NCI-H748 (cell line): ENCODE measurements at regions not wholly inside any gene's neighbourhood (a gene's known extent, or its start where the extent isn't known, plus 50 kb on each side); places are given as distances from the start of the nearest gene placed in this dataset.

Source experiments
- DNase-seq: peaks from one replicate; lab custom pipeline; 2025; ENCODE audit not compliant: unreplicated experiment; lab: John Stamatoyannopoulos, UW

DNA sequence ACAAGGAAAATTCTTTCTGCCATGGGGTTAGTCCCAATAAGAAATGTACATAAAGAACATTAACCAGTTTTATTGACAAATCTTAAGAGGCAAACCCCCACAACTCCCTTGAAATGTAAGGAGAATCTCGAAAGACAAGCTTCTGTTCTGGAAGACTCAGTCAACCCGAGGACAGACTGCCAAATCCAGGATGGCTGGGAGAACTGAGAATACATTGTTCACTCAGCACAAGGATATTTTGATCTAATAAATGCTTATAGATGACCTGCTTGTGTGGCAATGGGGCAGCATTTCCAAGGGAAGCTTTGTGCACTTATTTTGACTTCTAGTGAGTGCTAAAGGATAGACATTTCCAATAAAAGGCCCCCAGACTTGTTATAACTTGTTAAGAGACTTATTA lies 280.4 kb downstream of the DHX15 start:
- no peak for DNase-seq

DNA sequence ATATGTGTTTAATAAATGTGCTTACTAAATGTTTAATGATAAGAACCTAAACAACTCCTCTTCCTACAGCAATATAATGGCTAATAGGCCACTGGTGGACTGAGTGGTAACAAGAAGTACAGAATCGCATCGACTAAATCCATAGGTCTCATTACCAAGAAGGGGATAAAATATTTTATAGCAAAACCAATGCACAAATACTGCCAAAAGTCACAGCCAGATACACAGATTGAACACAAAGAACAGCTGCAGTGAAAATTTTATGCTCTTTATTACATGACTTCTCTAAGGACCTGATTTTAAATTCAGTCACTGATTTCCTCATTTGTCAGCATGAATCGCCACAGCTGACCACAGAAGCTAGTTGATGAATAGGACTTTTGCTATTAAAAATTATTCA lies 285.4 kb downstream of the DHX15 start:
- DNase-seq: no peak

DNA sequence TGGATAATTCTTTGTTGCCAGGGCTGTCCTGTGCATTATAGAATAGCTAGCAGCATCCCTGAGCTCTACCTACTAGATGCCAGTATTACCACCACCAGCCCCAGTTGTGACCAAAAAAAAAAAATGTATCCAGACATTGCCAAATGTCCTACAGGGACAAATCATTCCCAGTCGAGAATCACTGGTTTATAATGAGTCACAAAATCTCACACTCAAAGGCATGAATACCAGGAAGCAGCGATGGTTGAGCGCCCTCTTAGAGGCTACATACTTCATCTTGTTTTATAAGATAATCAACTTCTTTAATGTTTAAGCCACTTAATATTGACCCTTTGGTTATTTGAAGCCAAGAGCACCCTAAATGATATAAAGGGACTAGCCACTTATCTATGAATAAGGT lies 297.3 kb downstream of the DHX15 start:
- DNase-seq: no peak

DNA sequence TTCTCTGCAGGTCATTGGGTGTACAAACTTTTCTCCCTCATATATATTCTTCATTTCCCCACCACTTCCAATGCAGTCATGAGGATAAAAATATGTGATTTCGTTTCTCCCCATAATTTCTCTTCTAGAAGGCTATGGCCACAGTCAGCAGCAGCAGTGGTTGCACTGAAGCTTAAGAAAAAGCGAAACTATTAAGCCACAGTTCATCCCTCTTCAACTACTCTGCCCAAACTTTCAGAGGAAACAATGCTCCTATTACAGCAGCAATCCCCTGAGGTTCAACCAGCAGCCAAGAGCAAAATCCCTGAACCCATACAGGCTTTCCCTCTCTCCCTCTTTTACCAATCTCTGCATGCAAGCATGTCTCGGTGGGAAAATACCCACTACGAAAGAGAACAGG lies 298.6 kb downstream of the DHX15 start:
- DNase-seq: no peak

DNA sequence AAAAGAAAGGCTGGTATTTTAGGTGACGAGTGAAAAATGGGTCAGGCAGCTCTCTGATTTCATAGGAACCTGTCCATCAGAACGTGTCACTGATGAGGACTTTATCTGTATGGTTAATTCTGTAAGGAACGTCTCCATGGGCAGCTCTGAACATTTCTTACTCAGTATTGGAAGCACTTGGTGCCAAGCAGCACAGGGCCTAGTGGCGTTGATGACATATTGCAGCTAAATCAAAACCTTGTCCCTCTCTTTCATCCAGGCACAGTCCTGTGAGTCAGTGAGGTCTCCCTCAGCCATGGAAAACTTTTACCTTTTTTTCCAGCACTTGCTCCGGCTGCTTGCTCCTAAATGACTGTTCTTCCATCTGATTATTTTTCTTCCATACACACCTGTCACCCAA lies 301.9 kb downstream of the DHX15 start:
- no peak for DNase-seq

DNA sequence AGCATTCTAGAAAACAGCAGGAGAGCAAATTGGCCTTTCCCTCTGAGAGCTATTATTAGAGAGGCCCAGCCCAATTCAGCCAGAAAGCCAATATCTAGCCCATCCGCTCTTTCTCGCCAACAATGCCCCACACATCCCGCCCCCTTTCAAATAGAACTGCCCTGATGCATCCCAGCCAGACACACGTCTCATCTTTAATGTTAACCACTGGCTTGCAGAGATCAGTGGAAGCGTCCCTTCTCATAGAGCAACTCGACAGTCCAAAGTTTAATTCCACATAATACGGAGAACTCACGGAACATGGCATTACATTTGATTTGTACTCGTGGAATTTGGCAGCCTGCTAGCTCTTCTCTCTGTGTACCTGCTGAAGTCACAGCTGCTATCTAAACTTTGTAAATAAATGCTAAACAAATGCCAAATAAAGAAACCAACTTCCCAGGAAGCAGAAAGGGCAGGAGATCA lies 304.4 kb downstream of the DHX15 start:
- no peak for DNase-seq

DNA sequence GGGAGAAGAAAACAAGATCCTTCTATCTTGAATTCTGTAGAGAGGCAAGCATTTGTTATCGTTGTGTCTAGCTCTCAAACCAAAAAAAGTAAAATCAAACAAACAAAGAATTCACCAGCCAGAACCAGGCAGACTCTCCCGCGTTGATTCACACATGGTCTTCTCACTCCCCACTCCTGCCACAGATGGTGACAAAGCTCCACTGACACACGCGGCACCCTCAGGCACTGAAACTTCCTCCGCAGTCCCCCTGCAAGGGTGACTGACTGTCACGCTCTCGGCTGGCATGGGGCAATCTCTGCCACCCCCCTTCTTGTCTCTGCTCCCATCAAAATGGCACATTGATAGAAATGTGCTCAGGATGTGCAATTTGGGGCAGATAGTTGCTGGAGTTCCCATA lies 304.9 kb downstream of the DHX15 start:
- no peak for DNase-seq

DNA sequence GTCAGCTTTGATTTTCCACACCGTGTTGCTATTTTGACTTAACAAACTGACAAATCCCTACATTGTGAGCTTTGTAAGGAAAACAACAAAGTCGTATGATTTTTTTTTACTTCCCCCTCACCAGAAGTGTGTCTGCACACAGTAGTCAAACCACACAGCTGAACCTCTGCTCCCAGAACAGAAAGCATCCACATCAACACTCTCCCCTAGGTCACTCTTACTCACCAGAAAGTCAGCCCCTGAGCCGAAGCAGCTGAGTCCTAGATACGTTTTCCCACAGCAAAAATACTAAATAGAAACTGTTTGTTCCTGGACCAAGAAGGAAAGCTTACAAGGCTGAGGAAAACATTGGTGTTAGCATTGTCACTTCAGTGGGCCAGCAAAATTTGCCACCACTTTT lies 305.7 kb downstream of the DHX15 start:
- DNase-seq: no peak

DNA sequence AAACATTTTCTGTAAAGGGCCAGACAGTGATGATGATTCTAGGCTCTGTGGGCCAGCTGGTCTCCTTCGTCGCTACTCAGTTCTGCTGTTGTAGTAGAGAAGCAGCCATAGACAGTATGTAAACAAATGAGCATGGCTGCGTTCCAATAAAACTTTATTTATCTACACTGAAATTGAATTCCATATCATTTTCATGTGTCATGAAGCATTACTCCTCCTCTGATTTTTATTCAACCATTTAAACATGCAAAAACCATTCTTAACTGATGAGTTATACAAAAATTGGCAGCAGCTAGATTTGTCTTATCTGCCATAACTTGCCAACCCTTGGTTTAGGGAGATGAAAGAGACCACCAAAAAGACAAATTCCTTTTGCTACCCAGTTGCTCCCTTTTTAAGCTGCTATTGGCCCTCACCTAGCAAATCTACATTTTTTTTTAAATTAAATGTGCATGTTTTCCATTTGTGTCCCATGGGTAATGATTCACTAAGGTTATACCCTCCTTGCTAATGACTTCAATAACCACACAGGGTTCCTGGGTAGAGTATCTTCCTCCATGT lies 309.9 kb downstream of the DHX15 start:
- DNase-seq: no peak

DNA sequence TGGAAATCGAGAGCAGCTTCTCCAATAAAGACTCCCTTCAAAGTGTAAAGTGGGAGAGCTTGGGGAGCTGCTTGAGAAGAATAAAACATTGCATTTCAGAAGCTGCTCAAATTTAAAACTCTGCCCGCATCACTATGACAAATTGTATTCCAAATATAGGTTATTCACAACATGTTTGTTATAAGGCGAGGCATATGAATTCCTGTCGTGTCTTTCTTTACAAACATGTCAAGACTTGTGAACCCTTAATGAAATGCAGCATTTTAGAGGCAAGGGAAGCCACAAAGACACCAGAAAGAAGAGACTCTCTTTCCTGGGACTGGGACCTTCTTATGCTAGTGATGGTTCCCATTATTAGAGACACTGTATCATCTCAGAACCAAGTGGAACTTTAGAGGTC lies 311.2 kb downstream of the DHX15 start:
- DNase-seq: no peak

DNA sequence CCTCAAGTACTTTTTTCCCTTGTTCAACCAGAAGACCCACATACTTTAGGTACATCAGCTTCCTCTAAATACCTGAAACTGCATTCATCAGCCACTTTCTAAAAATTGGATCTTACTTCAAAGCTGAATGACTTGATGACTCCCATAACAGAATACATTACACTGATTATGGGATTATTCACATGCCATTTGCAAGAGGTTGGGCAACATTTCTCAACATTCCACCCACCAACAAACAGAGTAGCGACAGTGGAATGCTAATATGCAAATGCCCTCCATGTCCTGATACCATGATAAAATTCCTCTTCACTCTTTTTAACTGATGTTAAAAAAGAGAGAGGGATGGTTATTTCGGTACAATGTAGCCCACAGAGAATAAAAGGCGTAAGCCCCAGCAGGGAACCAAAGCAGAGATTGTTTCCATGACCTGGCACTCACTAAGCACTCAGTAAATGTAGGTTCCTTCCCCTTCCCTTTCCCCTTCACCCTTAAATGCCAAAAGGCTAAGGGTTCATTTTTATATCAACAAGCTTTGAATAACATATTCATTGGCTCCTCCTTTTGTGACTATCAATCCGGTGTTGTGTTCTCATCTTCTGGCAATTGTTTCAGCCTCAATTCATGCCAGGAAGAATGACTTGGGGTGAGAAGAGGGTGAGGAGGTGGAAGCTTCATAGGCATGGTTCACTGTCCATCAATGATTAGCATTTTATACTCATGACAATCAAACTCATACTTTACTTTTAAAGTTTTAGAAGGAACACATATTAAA lies 317.2 kb downstream of the DHX15 start:
- no peak for DNase-seq

DNA sequence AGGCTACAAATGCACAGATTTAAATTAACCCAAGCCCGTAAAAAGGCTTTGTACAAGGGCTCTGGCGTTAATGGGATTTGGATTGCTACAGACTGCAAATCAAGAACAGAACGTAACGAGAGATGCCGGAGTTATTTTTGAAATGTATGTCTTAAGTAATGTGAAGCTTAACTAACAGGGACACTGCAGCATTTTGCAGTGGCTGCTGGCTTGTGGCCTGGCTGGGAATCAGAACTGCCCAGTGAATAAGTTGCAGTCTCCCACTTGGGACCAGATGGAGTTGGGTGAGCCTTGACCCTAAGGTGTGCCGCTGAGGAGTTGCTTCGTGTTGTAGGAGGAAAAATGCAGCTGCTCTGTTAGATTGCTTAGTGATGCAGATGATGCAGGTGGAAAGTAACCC lies 318.4 kb downstream of the DHX15 start:
- no peak for DNase-seq

DNA sequence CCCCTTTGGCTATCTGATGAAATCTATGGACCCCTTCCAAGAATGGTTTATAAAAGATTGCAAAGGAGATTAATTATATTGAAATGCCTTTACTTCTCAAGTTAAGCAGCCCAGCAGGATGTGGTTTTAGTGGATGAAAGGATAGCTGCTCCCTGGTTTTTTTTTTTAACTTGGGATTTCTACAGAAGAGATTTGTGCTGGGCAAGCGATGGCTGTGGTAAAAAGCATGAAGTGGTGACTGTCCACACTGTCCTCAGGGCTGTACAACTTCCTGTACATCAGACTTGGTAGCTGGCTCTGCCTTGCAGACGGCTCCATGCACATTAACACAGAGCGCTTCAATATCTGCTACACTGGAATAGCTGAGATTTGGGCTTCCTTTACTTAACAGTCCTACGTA lies 321.7 kb downstream of the DHX15 start:
- DNase-seq: no peak

DNA sequence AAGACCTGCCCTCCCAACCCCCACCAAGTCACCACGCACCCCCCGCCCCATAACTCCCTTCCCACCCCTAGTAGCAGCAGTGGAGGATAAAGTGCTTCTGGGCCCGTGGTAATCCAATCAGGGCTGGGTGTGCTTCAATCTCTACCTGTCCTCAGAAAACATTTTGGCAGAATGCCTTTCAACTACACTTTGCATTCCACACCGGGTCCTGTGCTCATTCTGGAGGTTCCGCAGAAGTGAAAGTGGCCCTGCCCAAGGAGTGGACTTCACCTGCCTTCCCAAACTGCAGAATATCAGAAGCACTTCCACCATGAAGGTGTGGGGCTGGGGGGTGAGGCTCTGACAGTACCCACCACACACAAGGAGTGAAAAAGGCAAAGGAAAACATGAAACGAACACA lies 322.3 kb downstream of the DHX15 start:
- no peak for DNase-seq

DNA sequence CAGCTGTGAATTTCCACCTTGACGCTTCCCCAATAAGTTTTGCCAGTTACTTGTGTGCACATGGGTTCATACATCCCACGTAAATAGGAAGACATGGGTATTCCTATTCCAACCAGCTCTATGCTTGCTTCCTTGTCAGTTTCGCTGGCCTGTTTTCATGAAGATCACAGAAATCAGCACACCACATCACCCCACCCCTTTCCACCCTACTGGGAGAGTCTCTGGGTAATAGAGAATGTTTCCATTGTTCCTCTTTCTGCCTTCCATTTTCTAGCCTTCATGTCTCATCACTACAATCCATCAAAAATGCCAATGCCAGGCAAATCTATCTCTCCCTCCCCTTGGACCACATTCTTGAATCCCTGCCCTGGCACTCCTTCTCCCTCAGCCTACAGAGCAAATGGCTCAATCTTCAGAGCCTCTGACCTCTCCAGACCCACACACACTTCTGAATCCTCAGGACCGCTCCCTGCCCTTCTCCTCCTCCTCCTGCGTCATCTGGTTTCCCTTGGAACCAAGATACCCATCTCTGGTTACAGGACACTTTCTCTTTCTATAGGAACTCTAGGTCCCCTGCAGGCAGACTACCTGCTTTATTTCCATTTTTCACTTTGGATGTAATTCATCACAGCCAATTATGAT lies 323.3 kb downstream of the DHX15 start:
- DNase-seq: no peak

DNA sequence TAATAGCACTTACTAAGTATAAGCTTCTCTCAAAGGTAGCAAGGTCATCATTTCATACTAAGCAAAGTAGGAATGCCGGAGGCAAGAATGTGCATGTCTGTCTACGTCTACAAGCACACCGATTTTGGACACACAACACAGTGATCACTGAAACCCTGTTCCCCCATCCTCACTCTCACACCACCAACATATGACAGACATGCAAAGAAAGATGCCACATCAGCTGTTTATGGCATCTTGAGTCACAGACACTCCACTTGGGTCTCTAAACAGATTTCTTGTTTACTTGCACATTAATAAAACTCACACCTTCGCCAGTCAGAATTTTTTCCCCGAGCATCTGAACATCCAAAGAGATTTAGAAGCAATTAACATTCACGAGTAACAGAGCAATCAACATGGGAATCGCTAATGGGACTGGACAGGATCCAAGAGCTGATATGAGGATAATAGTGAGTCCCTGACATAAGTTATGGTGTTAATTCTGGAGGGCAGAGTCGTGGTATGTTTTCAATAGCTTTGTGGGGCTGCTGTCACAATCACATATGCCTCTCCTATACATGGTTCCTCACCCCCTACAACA lies 324.1 kb downstream of the DHX15 start:
- DNase-seq: no peak

DNA sequence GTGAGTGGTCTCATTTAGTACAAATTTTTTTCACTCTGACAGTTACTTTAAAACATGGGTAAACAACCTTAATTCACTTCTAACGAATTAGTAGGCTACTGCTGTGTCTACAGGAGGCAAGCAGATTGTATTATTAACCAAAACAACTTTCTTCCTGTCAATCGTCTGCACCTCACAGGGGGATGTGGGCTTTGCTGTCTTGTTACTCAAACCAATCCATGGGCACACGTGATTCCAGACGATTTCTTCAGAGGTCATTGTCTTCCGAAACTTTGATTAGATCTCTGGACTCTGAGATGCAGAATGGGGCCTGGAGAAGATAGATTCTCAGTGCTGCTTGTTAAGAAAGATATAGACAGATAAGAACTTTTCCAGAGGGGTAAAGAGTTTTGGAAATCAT lies 327.8 kb downstream of the DHX15 start:
- DNase-seq: no peak

DNA sequence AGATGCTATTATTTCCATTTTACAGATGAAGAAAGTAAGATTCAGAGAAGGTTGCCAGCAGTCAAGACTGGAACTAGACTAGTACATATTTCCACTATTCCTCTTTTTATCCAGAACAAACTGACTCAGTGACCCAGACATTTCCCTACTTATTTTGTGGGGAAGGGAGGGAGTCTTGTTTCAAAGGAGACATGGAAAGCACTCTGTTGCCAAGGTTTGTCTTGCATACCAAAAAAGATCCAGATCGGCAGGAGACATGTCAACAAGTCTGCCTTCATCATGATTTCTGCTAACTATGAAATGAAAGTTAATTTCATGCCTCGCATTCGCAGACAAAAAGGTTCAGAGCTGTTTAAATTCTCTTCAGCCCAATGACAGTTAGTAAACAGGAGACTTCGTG lies 328.3 kb downstream of the DHX15 start:
- no peak for DNase-seq

DNA sequence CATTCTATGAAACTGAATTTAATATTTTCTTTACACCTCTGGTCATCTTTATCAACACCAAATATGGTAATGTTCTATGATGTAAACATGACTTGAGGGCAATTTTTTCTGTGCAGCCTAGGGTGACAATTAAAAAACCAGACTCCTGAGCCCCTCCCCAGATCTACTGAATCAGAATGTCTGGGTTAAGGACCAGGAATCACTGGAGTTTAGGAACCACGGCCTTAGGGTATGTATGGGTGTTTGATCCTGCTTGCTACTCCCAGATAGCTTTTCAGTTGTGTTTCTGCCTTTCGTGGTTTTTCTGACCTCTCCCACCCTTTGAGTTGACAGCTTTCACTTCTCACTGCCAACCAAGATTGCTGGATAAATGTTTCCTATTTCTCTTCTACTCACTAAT lies 332.2 kb downstream of the DHX15 start:
- DNase-seq: no peak

DNA sequence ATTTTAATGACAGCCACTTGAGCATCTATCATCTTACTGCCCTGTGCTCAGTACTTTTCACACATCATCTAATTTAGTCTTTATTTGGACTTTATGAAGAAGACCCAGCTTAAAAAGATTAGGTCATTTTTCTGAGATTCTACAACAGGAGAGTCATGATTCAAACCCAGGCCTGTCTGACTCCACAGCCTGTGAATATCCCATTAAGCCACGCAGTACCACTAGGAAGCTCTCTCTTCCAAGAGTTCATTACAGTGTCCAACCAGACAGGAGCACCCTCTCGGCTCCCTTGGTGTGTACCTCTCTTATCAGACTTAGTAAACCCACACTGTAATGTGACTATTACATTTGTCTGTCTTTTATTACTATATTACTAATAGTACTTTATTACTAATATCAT lies 332.8 kb downstream of the DHX15 start:
- DNase-seq: no peak

DNA sequence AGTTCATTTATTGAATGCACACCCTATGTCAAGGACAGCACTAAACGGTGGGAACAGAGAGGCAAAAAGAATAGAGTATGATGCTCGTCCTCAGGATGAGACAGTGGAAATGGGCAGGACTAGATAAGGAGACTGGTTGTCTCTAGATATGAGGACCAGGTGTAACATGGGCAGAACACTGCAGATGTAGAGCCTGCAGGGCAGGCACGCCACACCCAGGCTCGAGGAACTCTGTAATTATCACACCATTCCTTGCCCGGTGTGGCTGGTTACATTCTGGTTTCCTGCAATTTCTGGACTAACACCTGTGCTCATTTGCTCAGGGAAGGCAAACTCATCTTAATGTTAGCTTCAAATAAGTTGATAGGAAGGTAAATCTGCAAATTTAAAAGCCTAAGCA lies 334.4 kb downstream of the DHX15 start:
- no peak for DNase-seq
